Caco-2 (cell line): ENCODE measurements at regions not wholly inside any gene's neighbourhood (a gene's known extent, or its start where the extent isn't known, plus 50 kb on each side); places are given as distances from the start of the nearest gene placed in this dataset.

Experiments
- BruUV-seq: library from RNA; stranded (reverse); fragments of 400-500 nt; replicated peaks from 2 replicates; lab custom pipeline; 2021; lab: Mats Ljungman, UMichigan
- CTCF ChIA-PET: fragments of 300-600 bp; sonication (Branson Sonifier 250); formaldehyde crosslinking; loops from one replicate; lab custom pipeline; 2022; ENCODE audit warnings: antibody characterized with exemption; lab: Charles Lee
- POLR2A ChIA-PET: fragments of 300-600 bp; sonication (Branson Sonifier 250); formaldehyde crosslinking; loops from one replicate; lab custom pipeline; 2022; ENCODE audit warnings: antibody characterized with exemption; lab: Charles Lee
- DNase-seq, 2 experiments: peaks; one replicate each; pipeline versions ENCODE4 v3.0.0 to v3.0.0-alpha.2; 2020 to 2022
- H3K27me3 ChIP-seq: replicated peaks from 2 replicates; pipeline ENCODE4 v1.6.0; 2011; ENCODE audit warnings: low read length; ENCODE audit not compliant: control insufficient read depth, insufficient read depth
- H3K36me3 ChIP-seq: 2 replicates; pipeline ENCODE4 v1.5.1; 2011; ENCODE audit warnings: low read length; ENCODE audit not compliant: control insufficient read depth, insufficient read depth
- H3K4me1 ChIP-seq: fragments of 250-450 bp; sonication (Bioruptor Pico); 2 replicates; pipeline ENCODE4 v1.5.1; 2020; ENCODE audit warnings: mild to moderate bottlenecking
- H3K4me3 ChIP-seq: 2 replicates; pipeline ENCODE4 v1.5.1; 2011; ENCODE audit warnings: low read depth, mild to moderate bottlenecking, control low read depth, low read length
- H3K9me3 ChIP-seq: fragments of 250-450 bp; sonication (Bioruptor Pico); 2 replicates; pipeline ENCODE4 v1.5.1; 2020; ENCODE audit warnings: mild to moderate bottlenecking, moderate library complexity
- H3K27ac Mint-ChIP-seq: one replicate; pipeline ENCODE4 v1.8.0; 2022; ENCODE audit warnings: mixed read lengths; ENCODE audit not compliant: unreplicated experiment
- H3K27me3 Mint-ChIP-seq: one replicate; pipeline ENCODE4 v1.8.0; 2022; ENCODE audit warnings: mixed read lengths; ENCODE audit not compliant: insufficient read depth, unreplicated experiment
- H3K36me3 Mint-ChIP-seq: one replicate; pipeline ENCODE4 v1.8.0; 2022; ENCODE audit warnings: mild to moderate bottlenecking, mixed read lengths; ENCODE audit not compliant: insufficient read depth, unreplicated experiment
- H3K4me1 Mint-ChIP-seq: one replicate; pipeline ENCODE4 v1.8.0; 2022; ENCODE audit warnings: low read depth, mixed read lengths; ENCODE audit not compliant: unreplicated experiment
- H3K4me3 Mint-ChIP-seq: one replicate; pipeline ENCODE4 v1.8.0; 2022; ENCODE audit warnings: mild to moderate bottlenecking, moderate library complexity, mixed read lengths; ENCODE audit not compliant: unreplicated experiment
- H3K9me3 Mint-ChIP-seq: one replicate; pipeline ENCODE4 v1.8.0; 2022; ENCODE audit warnings: mixed read lengths; ENCODE audit not compliant: unreplicated experiment
- CTCF ChIP-seq, 2 experiments: fragments of 200-600 bp in 1 of 2; IDR thresholded peaks; 1 replicate in 1 of 2; 2 replicates in 1 of 2; pipeline versions ENCODE4 v1.5.1 to v1.8.0; 2011 to 2022; ENCODE audit warnings: antibody characterized with exemption in 1 of 2, control low read depth in 1 of 2, inconsistent platforms in 1 of 2, low read depth in 1 of 2, low read length in 1 of 2, mild to moderate bottlenecking in 1 of 2, moderate library complexity in 1 of 2; ENCODE audit not compliant: insufficient read depth in 1 of 2, severe bottlenecking in 1 of 2, unreplicated experiment in 1 of 2
- intact Hi-C: fragments of 100-400 bp; cut with micrococcal nuclease; formaldehyde crosslinking; loops from one replicate; pipeline ENCODE4 v1.10.0; 2022; ENCODE audit not compliant: unreplicated experiment

DNA sequence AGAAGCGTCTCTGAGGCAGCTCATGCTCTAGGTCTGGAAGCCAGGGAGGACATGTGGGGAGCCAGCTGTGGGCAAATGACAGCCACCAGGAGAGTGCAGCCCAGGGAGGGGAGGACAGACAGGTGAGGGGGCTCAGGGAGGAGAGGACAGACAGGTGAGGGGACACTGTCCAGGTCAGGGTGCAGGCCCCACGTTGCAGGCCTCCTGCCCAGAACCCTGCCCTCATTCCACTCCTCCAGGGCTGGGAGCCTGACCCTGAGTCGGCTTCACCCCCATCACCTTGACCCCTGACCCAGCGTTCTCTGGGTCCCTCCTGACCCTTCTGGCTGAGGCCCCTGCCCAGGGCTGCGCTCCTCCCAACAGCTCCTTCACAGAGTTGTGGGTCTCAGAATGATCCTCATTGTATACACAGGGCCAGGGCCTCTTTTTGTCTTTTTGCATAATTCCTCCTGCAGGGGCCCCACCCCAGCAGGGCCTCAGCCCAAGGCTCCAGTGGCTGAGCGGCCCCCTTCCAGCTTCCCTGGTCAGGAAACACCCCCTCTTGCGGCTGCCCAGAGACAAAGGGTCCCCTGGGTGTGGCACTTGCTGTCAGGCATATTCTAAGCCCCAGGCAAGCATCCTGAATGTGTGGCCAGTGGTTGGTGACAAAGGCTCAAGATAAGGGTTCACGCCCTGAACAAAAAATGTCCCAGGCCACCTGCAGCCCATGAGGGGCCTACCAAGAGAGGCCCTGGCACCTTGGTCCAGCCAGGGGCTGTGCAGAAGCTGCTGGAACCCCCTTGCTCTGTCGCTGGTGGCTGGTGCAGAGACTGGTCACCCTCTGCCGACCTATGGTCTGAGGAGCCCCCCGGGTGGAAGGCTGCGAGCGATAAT is 853.0 kb downstream of the BRD1 start:
- intact Hi-C loops: no loop called here
- Histone ChIP-seq H3K4me3 (no peak overlapping the region), H3K9me3 (no peaks in the 10 kb centered on the region), H3K27me3 (no peaks in the 10 kb centered on the region), H3K4me1 (no peaks in the 10 kb centered on the region), H3K36me3 (no peaks in the 10 kb centered on the region)
- BruUV-seq: no TSS peak
- Mint-ChIP-seq H3K4me3 (no peak overlapping the region), H3K36me3 (no peaks in the 10 kb centered on the region), H3K27ac (no peak overlapping the region), H3K4me1 (no peaks in the 10 kb centered on the region), H3K9me3 (no peaks in the 10 kb centered on the region), H3K27me3 (peaks cover 31% of the 10 kb centered on the region)
- no peak for TF ChIP-seq CTCF (IDR thresholded peaks at IDR 0.05; ENCODE audit: insufficient read depth in 1 of 2, low read depth in 1 of 2, low read length in 1 of 2, severe bottlenecking in 1 of 2, unreplicated experiment in 1 of 2)
- DNase-seq: no peak
- CTCF ChIA-PET: no interaction called here
- POLR2A ChIA-PET: no interaction called here

DNA sequence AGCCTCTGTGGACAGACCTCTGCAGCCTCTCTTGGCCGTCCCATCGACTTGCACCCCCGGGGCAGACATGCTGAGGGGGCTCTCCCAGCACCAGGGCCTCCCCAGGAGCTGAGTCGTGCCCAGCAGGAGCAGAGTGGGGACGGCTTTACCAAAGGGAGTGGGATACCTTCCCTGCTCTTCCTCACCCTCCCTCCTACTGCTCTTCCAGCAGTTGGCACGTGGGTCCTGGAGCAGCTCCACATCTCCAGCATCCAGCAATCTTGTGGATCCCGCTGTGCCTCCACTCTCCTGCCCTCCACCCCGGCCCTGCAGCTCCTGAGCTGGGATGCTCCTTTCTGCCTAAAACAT is 854.0 kb downstream of the BRD1 start:
- Histone ChIP-seq H3K36me3 (no peaks in the 10 kb centered on the region), H3K4me1 (no peaks in the 10 kb centered on the region), H3K27me3 (no peaks in the 10 kb centered on the region), H3K4me3 (no peak overlapping the region), H3K9me3 (no peaks in the 10 kb centered on the region)
- BruUV-seq: no TSS peak
- no peak for TF ChIP-seq CTCF (IDR thresholded peaks at IDR 0.05; ENCODE audit: insufficient read depth in 1 of 2, low read depth in 1 of 2, low read length in 1 of 2, severe bottlenecking in 1 of 2, unreplicated experiment in 1 of 2)
- Mint-ChIP-seq H3K9me3 (no peaks in the 10 kb centered on the region), H3K4me3 (no peak overlapping the region), H3K27me3 (peaks cover 26% of the 10 kb centered on the region), H3K36me3 (no peaks in the 10 kb centered on the region), H3K27ac (no peak overlapping the region), H3K4me1 (no peaks in the 10 kb centered on the region)
- intact Hi-C loops: no loop called here
- CTCF ChIA-PET: no interaction called here
- POLR2A ChIA-PET: no interaction called here
- DNase-seq: no peak

DNA sequence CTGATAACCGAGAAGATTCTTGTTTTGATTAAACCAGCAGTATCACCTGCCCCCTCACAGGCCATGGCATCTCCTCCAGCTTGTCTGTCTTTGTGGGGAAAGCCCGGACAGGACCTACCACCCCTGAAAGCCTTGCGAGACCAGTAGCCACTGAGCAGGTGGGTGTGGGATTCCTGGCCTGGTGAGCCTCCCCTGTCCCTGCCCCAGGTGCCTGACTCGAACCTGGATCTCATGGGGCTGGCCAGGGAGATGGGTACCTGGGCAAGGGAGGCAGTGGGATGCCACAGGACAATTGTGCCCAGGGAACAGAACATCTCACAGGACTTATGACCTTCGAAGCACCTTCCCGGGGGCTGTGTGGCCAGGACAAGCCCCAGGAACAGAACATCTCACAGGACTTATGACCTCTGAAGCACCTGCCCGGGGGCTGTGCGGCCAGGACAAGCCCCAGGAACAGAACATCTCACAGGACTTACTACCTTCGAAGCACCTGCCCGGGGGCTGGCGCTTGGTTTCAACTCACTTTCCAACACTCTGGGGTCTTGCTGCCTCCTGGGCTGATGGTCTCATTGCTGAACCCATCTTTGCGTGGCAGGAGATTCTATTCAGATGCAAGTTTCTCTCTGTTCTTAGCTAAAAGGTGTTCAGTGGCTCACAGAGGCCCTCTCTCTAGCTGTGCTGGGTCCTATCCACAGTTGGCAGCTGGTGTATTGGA is 854.5 kb downstream of the BRD1 start:
- no peak overlapping the region for H3K4me3 Mint-ChIP-seq
- Histone ChIP-seq H3K27me3 (no peaks in the 10 kb centered on the region), H3K4me1 (no peaks in the 10 kb centered on the region), H3K36me3 (no peaks in the 10 kb centered on the region), H3K4me3 (no peak overlapping the region), H3K9me3 (no peaks in the 10 kb centered on the region)
- H3K36me3 Mint-ChIP-seq: no peaks in the 10 kb centered on the region
- ChIA-PET POLR2A (no interaction called here), CTCF (no interaction called here)
- TF ChIP-seq CTCF (IDR thresholded peaks at IDR 0.05; ENCODE audit: insufficient read depth in 1 of 2, low read depth in 1 of 2, low read length in 1 of 2, severe bottlenecking in 1 of 2, unreplicated experiment in 1 of 2): no peak
- no TSS peak for BruUV-seq
- H3K4me1 Mint-ChIP-seq: no peaks in the 10 kb centered on the region
- H3K9me3 Mint-ChIP-seq: no peaks in the 10 kb centered on the region
- no peak overlapping the region for H3K27ac Mint-ChIP-seq
- peaks cover 22% of the 10 kb centered on the region for H3K27me3 Mint-ChIP-seq
- DNase-seq: no peak
- intact Hi-C loops: no loop called here
